Right kidney (tissue), 1 donor: ENCODE measurements at regions not wholly inside any gene's neighbourhood (a gene's known extent, or its start where the extent isn't known, plus 50 kb on each side); places are given as distances from the start of the nearest gene placed in this dataset.
A peak's percentile ranks its signal among the peaks of the same experiment; 100 is the strongest.
"Not testable (repeated sequence)": the region's sequence is repeated elsewhere in the genome, so short reads cannot be mapped to it uniquely, and the experiment has no call there.

Experiments used
- DNase-seq: peaks from one replicate; pipeline ENCODE4 v3.0.0-alpha.2; 2016

DNA sequence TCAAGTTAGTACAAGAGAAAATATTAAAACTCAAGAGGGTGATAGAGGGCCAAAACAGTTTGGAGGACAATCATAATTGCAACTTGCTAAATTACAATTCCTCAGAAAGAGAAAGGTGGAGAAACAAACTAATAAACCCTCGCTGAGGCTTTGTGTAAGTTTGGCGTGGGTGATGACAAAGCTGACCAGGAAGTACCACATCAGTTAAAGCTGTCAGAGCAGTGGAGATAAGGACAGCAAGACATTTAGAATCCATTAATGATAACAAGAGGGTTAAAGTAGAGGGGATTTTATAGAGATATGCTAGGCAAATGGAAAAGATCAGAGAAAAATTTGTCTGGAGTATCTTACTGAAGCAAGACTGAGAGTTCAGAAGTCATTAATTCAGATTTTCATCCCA, 334.4 kb downstream of the TFAP2B start:
- DNase-seq: no peak

DNA sequence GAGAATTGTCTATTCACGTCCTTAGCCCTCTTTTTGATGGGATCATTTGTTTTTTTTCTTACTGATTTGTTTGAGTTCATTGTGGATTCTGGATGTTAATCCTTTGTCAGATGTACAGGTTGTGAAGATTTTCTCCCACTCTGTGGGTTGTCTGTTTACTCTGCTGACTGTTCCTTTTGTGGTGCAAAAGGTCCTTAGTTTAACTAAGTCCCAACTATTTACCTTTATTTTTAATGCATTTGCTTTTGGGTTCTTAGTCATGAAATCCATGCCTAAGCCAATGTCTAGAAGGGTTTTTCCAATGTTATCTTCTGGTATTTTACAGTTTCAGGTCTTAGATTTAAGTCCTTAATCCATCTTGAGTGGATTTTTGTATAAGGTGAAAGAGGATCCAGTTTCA, 336.3 kb downstream of the TFAP2B start:
- not testable (repeated sequence) for DNase-seq

DNA sequence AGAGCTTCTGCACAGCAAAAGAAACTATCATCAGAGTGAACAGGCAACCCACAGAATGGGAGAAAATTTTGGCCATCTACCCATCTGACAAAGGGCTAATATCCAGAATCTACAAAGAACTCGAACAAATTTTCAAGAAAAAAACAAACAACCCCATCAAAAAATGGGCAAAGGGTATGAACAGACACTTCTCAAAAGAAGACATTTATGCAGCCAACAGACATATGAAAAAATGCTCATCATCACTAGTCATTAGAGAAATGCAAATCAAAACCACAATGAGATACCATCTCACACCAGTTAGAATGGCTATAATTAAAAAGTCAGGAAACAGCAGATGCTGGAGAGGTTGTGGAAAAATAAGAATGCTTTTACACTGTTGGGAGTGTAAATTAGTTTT, 340.6 kb downstream of the TFAP2B start:
- not testable (repeated sequence) for DNase-seq

DNA sequence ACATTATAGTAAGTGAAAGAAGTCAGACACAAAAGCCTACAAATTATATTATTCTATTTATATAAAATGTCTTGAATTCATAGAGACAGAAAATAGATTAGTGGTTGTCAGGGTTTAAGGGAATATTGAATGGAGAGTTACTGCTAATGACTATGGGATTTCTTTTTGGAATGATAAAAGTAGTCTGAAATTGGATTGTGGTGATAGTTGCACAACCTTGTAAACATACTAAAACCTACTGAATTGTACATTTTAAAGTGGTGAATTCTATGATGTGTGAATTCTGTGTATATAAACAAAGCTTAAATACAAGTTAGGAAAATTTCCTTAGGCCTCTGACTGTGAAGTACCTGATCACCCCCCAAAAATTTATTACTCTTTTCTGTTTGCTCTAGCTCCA, 343.1 kb downstream of the TFAP2B start:
- DNase-seq: no peak

DNA sequence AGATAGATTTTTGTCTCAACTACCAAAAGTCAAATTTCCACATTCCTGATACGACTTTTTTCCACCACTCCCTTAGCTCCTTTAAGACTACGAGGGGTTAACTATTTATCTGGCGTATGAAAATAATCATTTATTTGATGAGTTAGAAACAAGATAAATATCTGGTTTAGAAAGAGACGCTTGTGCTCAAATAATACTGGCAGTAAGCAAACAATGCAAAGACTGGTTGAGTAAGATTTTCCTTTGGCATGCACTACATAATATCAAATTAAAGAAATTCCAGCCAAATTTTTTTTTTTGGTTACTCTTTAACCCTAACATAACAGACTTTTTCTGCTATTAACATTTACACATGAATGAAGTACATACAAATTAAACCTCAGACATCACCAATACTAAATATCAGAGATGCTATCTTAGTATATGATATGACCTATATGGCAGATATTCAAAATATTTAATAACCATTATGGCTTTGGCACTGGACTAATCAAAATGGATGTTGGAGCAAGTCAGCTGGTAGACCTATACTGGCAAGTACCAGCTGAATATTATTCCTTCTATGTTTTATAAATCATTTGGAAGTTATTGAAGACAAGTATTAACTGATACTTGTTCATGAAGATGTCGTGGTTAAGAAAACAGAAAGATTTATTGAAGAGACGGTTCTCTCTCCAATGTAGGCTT, 345.3 kb downstream of the TFAP2B start:
- DNase-seq: no peak

DNA sequence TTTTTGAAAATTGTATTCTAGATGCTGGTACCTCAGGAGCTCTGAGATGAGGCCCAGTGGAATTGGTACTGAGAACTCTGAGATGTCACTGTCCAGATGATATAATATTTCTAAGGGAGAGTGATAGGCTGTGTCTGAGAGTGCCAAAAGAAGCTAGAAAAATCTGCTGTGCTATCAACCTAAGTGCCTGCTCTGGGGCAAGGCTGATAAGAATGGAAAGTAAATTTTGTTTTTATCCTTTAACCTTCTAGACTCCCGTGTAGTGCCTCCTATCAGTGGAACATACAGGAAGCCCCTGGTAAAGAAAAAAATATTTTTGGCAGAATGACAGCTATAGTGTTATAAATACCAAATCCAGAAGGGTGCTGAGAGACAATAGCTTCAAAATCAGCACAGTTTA, 348.2 kb downstream of the TFAP2B start:
- DNase-seq: no peak

DNA sequence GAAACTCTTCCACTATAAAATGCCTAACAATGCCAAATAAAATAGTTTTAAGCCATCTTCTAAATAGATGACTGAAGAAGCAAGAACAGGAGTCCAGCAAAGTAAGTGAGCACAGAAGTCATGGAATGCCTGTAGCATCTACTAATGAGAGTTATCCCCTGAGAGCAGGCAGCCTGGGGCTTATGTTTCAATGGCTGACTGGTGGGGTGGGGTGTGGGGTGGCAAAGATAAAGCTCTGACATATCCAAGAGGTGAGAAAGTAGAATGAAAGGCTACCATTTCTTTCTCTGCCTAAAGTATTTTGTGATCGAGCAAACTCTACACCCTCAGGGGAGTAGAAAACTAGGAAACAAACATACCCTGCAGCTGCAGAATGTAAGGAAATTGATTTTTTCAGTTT, 348.8 kb downstream of the TFAP2B start:
- DNase-seq: no peak

DNA sequence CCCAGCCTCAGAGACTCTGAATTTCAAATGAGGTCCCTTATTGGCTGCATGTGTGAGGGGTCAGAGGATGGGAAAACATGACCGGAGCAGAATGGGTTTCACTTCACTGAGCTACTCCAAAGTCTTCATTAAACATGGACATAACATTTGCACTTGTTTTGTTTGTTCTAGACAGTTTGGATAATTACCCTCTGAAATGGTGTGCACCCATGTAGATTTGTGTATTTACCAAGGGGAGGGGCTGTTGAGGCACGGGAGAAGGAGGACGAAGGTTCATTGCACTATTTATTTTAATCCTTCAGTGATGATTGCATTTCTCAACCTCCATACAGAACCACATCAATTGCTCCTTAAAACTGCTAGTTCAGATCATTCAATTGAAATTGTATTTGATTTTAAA, 364.2 kb downstream of the TFAP2B start:
- DNase-seq: no peak

DNA sequence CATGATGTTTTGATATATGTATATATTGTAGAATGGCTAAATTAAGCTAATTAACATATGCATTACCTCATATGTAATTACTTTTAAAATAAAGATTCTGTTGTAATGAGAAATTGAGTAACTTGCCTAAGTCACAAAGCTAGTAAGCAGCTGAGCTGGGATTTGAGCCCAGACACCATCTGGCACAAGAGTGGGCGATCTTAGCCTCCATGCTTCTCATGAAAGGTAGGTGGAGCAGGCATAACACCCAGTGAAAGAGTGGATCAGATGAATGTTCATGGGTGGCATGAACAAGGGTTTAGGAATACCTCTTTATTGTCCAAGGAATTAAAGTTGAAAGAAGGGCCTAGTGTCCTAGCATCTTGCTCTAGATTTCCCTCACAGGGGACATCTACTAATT, 365.4 kb downstream of the TFAP2B start:
- DNase-seq: no peak

DNA sequence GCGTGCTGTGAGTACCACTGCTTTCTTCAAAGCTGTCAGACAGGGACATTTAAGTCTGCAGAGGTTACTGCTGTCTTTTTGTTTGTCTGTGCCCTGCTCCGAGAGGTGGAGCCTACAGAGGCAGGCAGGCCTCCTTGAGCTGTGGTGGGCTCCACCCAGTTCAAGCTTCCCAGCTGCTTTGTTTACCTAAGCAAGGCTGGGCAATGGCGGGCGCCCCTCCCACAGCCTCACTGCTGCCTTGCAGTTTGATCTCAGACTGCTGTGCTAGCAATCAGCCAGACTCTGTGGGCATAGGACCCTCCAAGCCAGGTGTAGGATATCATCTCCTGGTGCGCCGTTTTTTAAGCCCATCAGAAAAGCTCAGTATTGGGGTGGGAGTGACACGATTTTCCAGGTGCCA, 374.5 kb downstream of the TFAP2B start:
- DNase-seq: not testable (repeated sequence)

DNA sequence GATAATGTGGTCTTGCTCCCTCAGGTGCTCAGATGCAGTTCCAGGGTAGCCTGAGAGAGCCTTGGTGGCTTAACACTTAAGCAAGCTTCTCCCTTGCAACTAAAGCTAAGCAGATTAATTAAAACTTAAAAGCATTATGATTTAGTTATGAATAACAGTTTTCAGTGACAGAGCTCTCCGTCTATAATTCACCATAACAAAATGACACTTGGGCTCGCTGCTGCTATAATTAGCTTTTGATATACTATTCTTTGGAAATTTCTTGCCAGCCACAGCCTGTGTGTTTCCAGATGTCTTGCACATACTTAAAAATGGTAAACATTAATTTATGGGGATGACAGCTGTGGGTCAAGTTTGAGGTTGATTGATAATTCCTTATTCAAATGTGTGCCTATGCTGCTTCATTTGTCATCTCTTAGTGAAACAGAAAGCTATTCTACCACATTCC, 380.5 kb downstream of the TFAP2B start:
- no peak for DNase-seq

DNA sequence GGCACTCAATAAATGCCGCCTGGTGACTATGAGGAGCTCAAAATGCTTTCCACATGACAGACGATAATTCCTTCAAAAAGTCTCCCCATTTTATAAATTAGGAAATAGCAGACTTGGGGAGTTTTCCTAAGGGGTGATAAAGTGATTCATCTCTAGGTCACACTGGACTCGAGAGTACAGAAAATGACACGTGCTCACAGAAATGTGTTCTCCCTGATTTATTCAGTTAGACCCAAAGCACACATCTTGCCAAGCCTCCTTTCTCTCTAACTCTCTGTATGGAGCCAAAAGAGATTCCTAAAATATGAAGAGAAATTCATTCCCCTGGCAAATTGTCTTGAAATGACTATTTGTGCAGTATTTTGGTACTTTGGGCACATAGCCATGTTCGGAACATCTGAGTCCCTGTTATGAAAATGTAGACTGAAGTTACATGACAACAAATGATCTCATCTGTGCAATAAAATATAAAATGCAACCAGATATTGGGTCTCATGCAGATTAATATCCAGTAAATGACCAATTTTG, 381.1 kb downstream of the TFAP2B start:
- no peak for DNase-seq

DNA sequence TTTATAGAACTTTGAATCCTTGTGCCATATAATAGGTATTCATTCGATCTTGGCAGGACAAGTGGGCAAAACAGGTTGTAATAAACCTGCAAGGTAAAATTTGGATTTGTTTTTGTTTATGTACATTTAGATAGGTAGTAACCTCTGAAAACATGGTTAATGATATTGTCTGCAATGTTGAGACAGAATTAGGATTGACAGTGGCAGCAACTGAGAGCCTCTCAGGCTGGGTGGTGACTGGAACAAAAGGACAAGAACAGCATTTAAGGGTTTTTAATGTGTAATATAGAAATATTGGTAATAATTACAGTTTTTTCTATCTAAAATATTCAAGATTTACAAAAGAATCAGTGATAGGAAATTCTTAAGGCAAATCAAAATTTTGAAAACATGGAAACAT, 382.0 kb downstream of the TFAP2B start:
- DNase-seq: no peak

DNA sequence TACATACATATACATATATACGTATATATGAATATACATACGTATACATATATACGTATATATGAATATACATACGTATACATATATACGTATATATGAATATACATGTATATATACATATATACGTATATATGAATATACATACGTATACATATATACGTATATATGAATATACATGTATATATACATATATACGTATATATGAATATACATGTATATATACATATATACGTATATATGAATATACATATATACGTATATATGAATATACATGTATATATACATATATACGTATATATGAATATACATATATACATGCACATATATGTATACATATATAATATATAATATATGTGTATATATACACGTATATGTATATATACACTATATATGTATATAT, 384.0 kb downstream of the TFAP2B start:
- not testable (repeated sequence) for DNase-seq

DNA sequence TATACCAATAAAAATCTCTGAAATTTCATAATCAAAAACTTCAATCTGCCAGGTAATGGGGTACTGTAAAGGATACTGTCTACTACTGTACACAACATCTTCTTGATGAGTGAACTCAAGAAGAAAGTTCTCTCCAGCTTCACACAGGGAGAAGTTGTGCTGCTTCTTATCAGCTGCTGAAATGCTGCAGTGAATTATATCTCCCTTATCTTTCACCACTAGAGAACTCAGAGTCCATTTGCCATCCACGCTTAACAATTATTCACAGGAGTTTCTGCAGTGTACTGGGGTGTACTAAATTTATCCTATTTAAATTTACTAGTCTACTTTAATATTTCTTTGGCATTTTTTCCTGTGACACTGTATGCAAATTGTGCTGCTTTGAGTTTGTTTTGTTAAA, 384.8 kb downstream of the TFAP2B start:
- no peak for DNase-seq

DNA sequence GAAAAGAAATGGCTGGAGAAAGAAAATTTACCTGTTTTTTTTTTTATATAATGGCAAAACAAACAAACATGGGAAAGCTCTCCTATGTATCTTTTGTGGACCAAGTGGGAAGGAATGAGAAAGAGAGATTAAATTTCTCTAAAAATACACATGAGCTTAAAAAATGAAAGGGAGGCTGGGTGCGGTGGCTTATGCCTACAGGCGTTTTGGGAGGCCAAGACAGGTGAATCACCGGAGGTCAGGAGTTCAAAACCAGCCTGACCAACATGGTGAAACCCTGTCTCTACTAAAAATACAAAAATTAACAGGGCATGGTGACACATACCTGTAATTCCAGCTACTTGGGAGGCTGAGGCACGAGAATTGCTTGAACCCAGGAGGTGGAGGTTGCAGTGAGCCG, 388.0 kb downstream of the TFAP2B start:
- DNase-seq: not testable (repeated sequence)

DNA sequence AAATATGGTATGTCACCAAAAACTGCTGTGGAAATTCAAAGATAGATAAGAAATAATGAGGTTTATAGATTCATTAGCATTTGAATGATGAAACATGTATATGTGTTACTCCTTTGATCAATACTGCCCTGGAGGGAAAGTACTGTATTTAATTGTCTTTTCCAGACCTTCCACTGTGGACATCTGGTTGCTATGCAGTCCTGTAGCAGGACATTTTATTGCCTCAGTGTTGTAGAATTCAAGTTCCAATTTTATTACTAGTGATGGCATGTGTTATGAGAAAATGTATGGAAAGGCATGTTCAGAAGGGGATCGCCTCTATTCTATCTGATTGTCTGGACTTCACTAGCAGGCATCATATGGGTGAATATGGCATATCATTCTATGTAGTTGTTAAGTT, 391.0 kb downstream of the TFAP2B start:
- no peak for DNase-seq

DNA sequence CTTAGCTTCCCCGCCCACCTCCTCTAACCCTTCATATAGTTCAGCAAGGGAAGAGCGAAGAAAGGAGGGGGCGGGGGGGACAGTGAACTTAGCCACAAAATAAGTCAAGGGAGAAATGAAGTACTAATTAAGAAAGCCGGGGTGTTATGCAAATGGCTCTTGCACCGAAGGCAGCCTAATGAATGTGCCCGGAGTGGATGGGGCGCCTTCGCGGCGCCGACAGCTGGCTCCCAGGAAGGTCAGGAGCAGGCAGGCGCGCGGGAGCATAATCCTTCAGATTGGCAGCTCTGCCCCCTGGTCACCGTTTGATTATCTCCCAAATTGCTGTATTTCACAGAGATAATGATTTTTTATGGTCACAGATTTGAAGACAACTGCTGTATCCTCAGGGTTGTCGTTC, 395.1 kb downstream of the TFAP2B start:
- DNase-seq: peak; percentile 31

DNA sequence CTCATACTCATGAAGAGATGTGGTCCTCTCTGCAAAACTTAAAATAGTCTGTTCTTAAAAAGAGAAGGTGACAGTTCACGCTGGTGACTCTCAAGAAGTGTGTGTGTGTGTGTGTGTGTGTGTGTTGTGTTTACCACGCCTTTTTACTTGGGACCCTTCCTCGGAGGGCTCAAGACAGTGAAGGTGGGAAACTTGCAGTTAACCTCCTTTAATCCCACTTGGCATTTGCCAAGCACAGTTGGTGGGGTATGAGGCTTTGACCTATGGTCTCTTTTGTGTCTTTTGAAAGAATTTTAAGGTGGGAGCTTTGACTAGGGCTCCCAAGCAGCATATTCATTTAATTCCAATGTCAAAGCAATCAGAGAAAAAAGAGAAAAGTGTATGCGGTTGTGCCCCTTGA, 395.8 kb downstream of the TFAP2B start:
- DNase-seq: no peak

DNA sequence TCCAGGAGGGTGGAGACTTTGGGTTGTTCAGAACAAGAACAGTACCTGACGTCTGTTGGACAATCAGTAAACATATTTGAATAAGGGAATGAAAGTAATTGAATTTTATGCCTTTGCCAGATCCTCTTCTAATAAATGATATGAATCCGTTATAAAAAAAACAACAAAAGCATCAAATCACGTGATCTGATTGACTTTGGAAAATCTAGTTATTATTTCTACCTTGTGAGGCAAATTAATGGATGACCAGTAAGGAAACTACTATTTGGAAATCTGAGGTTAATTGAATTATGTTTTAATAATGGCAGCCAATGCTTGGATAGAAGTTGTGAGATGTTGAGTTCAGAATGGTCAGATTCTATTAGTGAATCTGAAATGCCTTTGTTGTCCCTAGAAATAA, 399.5 kb downstream of the TFAP2B start:
- DNase-seq: no peak

DNA sequence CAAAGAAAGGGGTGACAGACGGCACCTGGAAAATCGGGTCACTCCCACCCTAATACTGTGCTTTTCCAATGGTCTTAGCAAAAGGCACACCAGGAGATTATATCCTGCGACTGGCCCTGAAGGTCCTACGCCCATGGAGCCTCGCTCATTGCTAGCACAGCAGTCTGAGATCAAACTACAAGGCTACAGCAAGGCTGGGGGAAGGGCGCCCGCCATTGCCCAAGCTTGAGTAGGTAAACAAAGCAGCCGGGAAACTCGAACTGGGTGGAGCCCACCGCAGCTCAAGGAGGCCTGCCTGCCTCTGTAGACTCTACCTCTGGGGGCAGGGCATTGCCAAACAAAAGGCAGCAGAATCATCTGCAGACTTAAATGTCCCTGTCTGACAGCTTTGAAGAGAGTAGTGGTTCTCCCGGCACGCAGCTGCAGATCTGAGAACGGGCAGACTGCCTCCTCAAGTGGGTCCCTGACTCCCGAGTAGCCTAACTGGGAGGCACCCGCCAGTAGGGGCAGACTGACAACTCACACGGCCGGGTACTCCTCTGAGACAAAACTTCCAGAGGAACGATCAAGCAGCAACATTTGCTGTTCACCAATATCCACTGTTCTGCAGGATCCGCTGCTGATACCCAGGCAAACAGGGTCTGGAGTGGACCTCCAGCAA, 406.0 kb downstream of the TFAP2B start:
- DNase-seq: not testable (repeated sequence)

DNA sequence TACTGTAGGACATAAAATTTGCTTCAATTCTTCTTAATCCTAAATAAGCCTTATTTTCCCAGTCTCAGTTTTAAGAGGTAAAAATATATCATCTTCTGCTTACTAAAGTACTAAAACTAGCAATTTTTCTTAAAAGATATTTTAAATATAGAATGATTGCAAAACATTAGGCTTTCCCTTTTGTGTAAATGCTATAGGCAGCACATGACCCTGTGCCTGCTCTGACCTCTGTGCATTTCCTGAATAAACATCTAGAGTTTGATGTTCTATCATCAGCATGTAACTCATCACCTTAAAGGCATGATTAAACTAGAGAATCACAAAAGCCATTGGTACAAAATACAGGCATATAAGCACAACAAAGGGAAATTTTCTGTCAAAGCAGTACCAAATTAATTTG, 422.7 kb downstream of the TFAP2B start:
- DNase-seq: no peak

DNA sequence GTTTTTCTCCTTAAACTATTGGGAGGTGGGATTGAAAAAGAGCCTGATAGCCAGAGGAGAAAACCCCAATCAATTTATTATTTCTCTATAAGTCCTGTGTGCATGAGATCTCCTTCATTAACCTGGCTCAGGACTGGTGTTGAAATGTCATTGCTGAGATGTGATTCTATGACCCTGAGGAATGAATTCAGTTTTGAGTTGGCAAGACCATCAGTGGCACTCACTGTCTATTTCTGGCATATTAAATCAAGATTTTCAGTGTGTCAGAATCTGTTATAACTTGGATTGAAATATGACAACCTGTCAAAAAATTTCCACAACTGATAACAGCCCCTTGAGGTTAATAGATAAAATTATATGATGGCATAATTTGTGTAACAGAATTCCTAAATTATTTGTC, 431.1 kb downstream of the TFAP2B start:
- no peak for DNase-seq

DNA sequence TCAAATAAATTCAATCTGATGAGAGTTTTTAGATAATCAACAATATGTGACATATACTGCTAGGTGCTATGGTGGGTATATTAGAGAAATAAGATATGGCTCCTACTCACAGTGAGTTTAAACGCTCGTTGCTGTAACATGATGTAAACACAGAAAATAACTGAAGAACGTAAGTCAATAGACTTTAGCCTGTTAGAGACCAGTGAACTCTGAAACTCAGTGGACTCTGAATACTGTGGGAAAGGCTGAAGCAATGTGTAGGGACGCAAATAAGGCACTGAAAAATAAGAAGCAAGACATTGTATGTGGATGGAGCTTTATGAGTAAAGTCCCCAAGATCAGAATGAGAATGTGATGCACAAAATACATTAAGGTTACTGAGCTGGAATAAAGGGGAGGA, 431.6 kb downstream of the TFAP2B start:
- DNase-seq: no peak
